CD14-positive monocyte (primary cell): ENCODE measurements at regions not wholly inside any gene's neighbourhood (a gene's known extent, or its start where the extent isn't known, plus 50 kb on each side); places are given as distances from the start of the nearest gene placed in this dataset.

ENCODE experiments used
- DNase-seq, 3 donors: peaks; one replicate each; pipeline ENCODE4 v3.0.0-alpha.2; 2011 to 2022
- H2AFZ ChIP-seq: 2 replicates; pipeline ENCODE4 v1.6.0; 2012; ENCODE audit warnings: mild to moderate bottlenecking, low read depth, low read length, inconsistent platforms; ENCODE audit not compliant: insufficient read depth, poor library complexity, severe bottlenecking
- H3K27ac ChIP-seq, 2 donors: 1 replicate in 1 of 2; 2 replicates in 1 of 2; pipeline ENCODE4 v1.5.1; 2012 to 2013; ENCODE audit warnings: low read length in 2 of 2, control low read depth in 1 of 2, inconsistent platforms in 1 of 2, low read depth in 1 of 2, mild to moderate bottlenecking in 1 of 2
- H3K27me3 ChIP-seq, 2 donors: one replicate each; pipeline versions ENCODE4 v1.6.0 to v1.6.1; 2011 to 2013; ENCODE audit warnings: low read length in 2 of 2; ENCODE audit not compliant: control insufficient read depth in 2 of 2, insufficient read depth in 2 of 2
- H3K36me3 ChIP-seq, 2 donors: replicated peaks in 1 of 2; 1 replicate in 1 of 2; 2 replicates in 1 of 2; pipeline versions ENCODE4 v1.5.1 to v1.6.1; 2012 to 2013; ENCODE audit warnings: low read length in 2 of 2, control low read depth in 1 of 2, inconsistent platforms in 1 of 2, mild to moderate bottlenecking in 1 of 2; ENCODE audit not compliant: insufficient read depth in 2 of 2, control insufficient read depth in 1 of 2
- H3K4me1 ChIP-seq, 2 donors: 1 replicate in 1 of 2; 2 replicates in 1 of 2; pipeline versions ENCODE4 v1.5.1 to v1.6.1; 2012 to 2013; ENCODE audit warnings: low read length in 2 of 2, control low read depth in 1 of 2, inconsistent platforms in 1 of 2, mild to moderate bottlenecking in 1 of 2, moderate library complexity in 1 of 2; ENCODE audit not compliant: insufficient read depth in 2 of 2, control insufficient read depth in 1 of 2
- H3K4me2 ChIP-seq: replicated peaks from 2 replicates; pipeline ENCODE3; 2012; ENCODE audit warnings: low read length, moderate library complexity, mild to moderate bottlenecking; ENCODE audit not compliant: poor library complexity, severe bottlenecking; ENCODE audit errors: extremely low read depth
- H3K4me3 ChIP-seq, 3 experiments: fragments of 200-600 bp in 1 of 3; sonication (generic) in 1 of 3; replicated peaks in 1 of 3; 1 replicate in 2 of 3; 2 replicates in 1 of 3; pipeline ENCODE4 v1.5.1; 2011 to 2013; ENCODE audit warnings: low read length in 3 of 3, mild to moderate bottlenecking in 3 of 3, control low read depth in 2 of 3, low read depth in 2 of 3, inconsistent platforms in 1 of 3, moderate library complexity in 1 of 3
- H3K79me2 ChIP-seq: 2 replicates; pipeline ENCODE4 v1.6.0; 2012; ENCODE audit warnings: mild to moderate bottlenecking, control low read depth, inconsistent platforms, low read length, moderate library complexity; ENCODE audit not compliant: insufficient read depth
- H3K9ac ChIP-seq: 2 replicates; pipeline ENCODE4 v1.6.0; 2017; ENCODE audit warnings: low read length, mild to moderate bottlenecking; ENCODE audit not compliant: insufficient read depth, poor library complexity, severe bottlenecking
- H3K9me3 ChIP-seq, 2 donors: replicated peaks in 1 of 2; 1 replicate in 1 of 2; 2 replicates in 1 of 2; pipeline versions ENCODE4 v1.5.1 to v1.6.1; 2012 to 2013; ENCODE audit warnings: low read length in 2 of 2, control low read depth in 1 of 2; ENCODE audit not compliant: control insufficient read depth in 1 of 2, insufficient read depth in 1 of 2
- H4K20me1 ChIP-seq: 2 replicates; pipeline ENCODE4 v1.6.0; 2012; ENCODE audit warnings: mild to moderate bottlenecking, low read length, control low read depth, moderate library complexity; ENCODE audit not compliant: insufficient read depth
- H3K27ac Mint-ChIP-seq, 7 donors: one replicate each; pipeline ENCODE4 v1.8.0; 2020; ENCODE audit warnings: mild to moderate bottlenecking in 7 of 7, mixed read lengths in 7 of 7, moderate library complexity in 6 of 7, inconsistent platforms in 2 of 7
- H3K27me3 Mint-ChIP-seq, 3 donors: one replicate each; pipeline ENCODE4 v1.8.0; 2021 to 2022; ENCODE audit warnings: low read depth in 3 of 3, mild to moderate bottlenecking in 3 of 3, mixed read lengths in 3 of 3, moderate library complexity in 3 of 3, inconsistent platforms in 1 of 3
- H3K36me3 Mint-ChIP-seq, 2 donors: one replicate each; pipeline ENCODE4 v1.8.0; 2020; ENCODE audit warnings: mixed read lengths in 2 of 2, inconsistent platforms in 1 of 2, mild to moderate bottlenecking in 1 of 2
- H3K4me1 Mint-ChIP-seq: one replicate; pipeline ENCODE4 v1.8.0; 2020; ENCODE audit warnings: mild to moderate bottlenecking, mixed read lengths
- H3K4me3 Mint-ChIP-seq, 2 donors: one replicate each; pipeline ENCODE4 v1.8.0; 2020; ENCODE audit warnings: mild to moderate bottlenecking in 2 of 2, mixed read lengths in 2 of 2, moderate library complexity in 1 of 2
- H3K9me3 Mint-ChIP-seq, 7 donors: one replicate each; pipeline ENCODE4 v1.8.0; 2020 to 2022; ENCODE audit warnings: mixed read lengths in 7 of 7, mild to moderate bottlenecking in 6 of 7, moderate library complexity in 6 of 7, inconsistent platforms in 2 of 7
- WGBS: methylation state at CpG from one replicate; pipeline ENCODE4 v1.1.5; 2013; ENCODE audit warnings: missing lambda C conversion rate; ENCODE audit not compliant: insufficient coverage; 5-methylcytosine and 5-hydroxymethylcytosine counted together
- intact Hi-C, 2 donors: fragments of 100-400 bp; cut with micrococcal nuclease; formaldehyde crosslinking; loops; one replicate each; pipeline versions ENCODE4 v1.15.0 to v1.15.1; 2023
- TF ChIP-seq, protein P1 (sequence below): fragments of 200-600 bp; IDR thresholded peaks from one replicate; pipeline ENCODE4 v1.8.0; 2022; ENCODE audit warnings: antibody characterized with exemption, mild to moderate bottlenecking

DNA sequence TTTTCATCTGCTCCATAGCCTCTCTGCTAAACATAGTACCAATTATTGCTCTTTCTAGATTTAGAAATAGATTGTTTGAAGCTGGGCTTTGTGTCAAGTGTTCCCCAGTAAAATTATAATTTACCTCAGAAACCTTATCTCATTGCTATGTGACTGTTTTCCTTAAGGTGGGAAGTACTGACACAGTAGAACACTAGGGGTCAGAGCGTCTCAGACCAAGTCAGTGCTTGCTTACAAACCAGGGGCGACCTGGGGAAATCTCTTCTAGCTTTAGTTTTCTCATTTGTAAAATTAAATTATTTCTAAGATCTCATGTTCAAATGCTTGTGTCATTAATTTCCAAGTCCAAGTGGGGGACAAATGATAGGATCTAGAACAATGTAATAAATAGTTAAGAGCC, 360.4 kb downstream of the RAPGEF2 start:
- no peak overlapping the region for H3K4me3 ChIP-seq
- intact Hi-C loops = no loop called here
- H3K9ac ChIP-seq = no peak overlapping the region
- H3K4me3 Mint-ChIP-seq = no peak overlapping the region
- TF ChIP-seq, protein P1, sequence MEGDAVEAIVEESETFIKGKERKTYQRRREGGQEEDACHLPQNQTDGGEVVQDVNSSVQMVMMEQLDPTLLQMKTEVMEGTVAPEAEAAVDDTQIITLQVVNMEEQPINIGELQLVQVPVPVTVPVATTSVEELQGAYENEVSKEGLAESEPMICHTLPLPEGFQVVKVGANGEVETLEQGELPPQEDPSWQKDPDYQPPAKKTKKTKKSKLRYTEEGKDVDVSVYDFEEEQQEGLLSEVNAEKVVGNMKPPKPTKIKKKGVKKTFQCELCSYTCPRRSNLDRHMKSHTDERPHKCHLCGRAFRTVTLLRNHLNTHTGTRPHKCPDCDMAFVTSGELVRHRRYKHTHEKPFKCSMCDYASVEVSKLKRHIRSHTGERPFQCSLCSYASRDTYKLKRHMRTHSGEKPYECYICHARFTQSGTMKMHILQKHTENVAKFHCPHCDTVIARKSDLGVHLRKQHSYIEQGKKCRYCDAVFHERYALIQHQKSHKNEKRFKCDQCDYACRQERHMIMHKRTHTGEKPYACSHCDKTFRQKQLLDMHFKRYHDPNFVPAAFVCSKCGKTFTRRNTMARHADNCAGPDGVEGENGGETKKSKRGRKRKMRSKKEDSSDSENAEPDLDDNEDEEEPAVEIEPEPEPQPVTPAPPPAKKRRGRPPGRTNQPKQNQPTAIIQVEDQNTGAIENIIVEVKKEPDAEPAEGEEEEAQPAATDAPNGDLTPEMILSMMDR = no peak
- DNase-seq = no peak
- H4K20me1 ChIP-seq = no peaks in the 10 kb centered on the region
- H3K79me2 ChIP-seq = no peaks in the 10 kb centered on the region
- H3K9me3 ChIP-seq = peaks cover 9 to 11% of the 10 kb centered on the region in 2 donors
- no peaks in the 10 kb centered on the region for H3K4me1 Mint-ChIP-seq
- no peaks in the 10 kb centered on the region for H3K36me3 ChIP-seq
- H3K9me3 Mint-ChIP-seq = peaks cover 7 to 35% (median 19%) of the 10 kb centered on the region in 7 donors
- no CpG with 5 or more reads among the region's 2 CpGs for WGBS
- no peak overlapping the region for H3K4me2 ChIP-seq
- H3K27me3 ChIP-seq = no peaks in the 10 kb centered on the region
- no peak overlapping the region for H3K27ac ChIP-seq
- H2AFZ ChIP-seq = no peak overlapping the region
- no peak overlapping the region for H3K27ac Mint-ChIP-seq
- H3K4me1 ChIP-seq = no peaks in the 10 kb centered on the region
- H3K27me3 Mint-ChIP-seq = peaks cover 0 to under 1% (median 0%) of the 10 kb centered on the region in 3 donors
- H3K36me3 Mint-ChIP-seq = no peaks in the 10 kb centered on the region

DNA sequence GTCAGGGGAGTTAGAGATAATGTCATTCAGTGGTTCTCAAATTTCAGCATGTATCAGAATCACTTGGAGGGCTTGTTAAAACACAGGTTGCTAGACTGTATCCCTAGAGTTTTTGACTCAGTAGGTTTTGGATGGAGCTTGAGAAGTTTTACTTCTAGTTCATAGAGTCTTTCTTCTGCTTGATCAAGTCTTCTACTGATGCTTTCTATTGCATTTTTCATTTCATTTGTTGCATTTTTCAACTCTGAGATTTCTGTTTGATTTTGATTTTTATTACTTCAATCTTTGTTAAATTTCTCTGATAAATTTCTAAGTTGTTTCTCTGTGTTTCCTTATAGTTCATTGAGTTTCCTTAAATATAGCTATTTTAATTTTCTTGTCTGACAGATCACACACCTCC, 361.4 kb downstream of the RAPGEF2 start:
- Histone ChIP-seq H3K9ac (no peak overlapping the region), H3K36me3 (no peaks in the 10 kb centered on the region), H3K4me2 (no peak overlapping the region), H3K4me1 (no peaks in the 10 kb centered on the region), H3K27ac (no peak overlapping the region), H3K27me3 (no peaks in the 10 kb centered on the region), H3K4me3 (no peak overlapping the region), H4K20me1 (no peaks in the 10 kb centered on the region), H3K79me2 (no peaks in the 10 kb centered on the region), H2AFZ (no peak overlapping the region), H3K9me3 (peaks cover 9 to 11% of the 10 kb centered on the region in 2 donors)
- Mint-ChIP-seq H3K27me3 (peaks cover 0 to 2% (median 0%) of the 10 kb centered on the region in 3 donors), H3K4me3 (no peak overlapping the region), H3K27ac (no peak overlapping the region), H3K9me3 (peaks cover 7 to 35% (median 19%) of the 10 kb centered on the region in 7 donors), H3K36me3 (no peaks in the 10 kb centered on the region), H3K4me1 (no peaks in the 10 kb centered on the region)
- TF ChIP-seq, protein P1 = no peak
- intact Hi-C loops = no loop called here
- DNase-seq = no peak
